Astrocyte (in vitro differentiated cells and primary cell): ENCODE measurements at regions not wholly inside any gene's neighbourhood (a gene's known extent, or its start where the extent isn't known, plus 50 kb on each side); places are given as distances from the start of the nearest gene placed in this dataset.

Experiments used
- DNase-seq: peaks from one replicate; pipeline ENCODE4 v3.0.0-alpha.2; 2010; ENCODE audit warnings: low read depth
- FAIRE-seq: peaks from 2 replicates; lab custom pipeline; 2011; peaks lifted over from hg19 to GRCh38; lab: Jason Lieb, UNC
- H2AFZ ChIP-seq: 2 replicates; pipeline ENCODE4 v1.6.0; 2012; ENCODE audit warnings: low read depth, low read length, inconsistent platforms
- H3K27ac ChIP-seq: 2 replicates; pipeline ENCODE4 v1.5.1; 2011; ENCODE audit warnings: low read depth, low read length, inconsistent platforms
- H3K27me3 ChIP-seq: 2 replicates; pipeline ENCODE4 v1.6.0; 2011; ENCODE audit warnings: low read length, inconsistent platforms; ENCODE audit not compliant: insufficient read depth
- H3K36me3 ChIP-seq: 2 replicates; pipeline ENCODE4 v1.5.1; 2011; ENCODE audit warnings: low read length, inconsistent platforms; ENCODE audit not compliant: insufficient read depth
- H3K4me1 ChIP-seq: 2 replicates; pipeline ENCODE4 v1.5.1; 2011; ENCODE audit warnings: low read length, inconsistent platforms; ENCODE audit not compliant: insufficient read depth
- H3K4me2 ChIP-seq: 2 replicates; pipeline ENCODE4 v1.6.0; 2012; ENCODE audit warnings: low read length, inconsistent platforms
- H3K4me3 ChIP-seq: 2 replicates; pipeline ENCODE4 v1.5.1; 2011; ENCODE audit warnings: low read depth, mild to moderate bottlenecking, low read length, inconsistent platforms; ENCODE audit not compliant: insufficient read depth
- H3K79me2 ChIP-seq: 2 replicates; pipeline ENCODE4 v1.6.0; 2012; ENCODE audit warnings: mild to moderate bottlenecking, low read length, inconsistent platforms; ENCODE audit not compliant: insufficient read depth
- H3K9ac ChIP-seq: 2 replicates; pipeline ENCODE4 v1.6.0; 2012; ENCODE audit warnings: mild to moderate bottlenecking, low read length, inconsistent platforms
- H3K9me3 ChIP-seq: 2 replicates; pipeline ENCODE4 v1.5.1; 2012; ENCODE audit warnings: low read depth, mild to moderate bottlenecking, low read length, inconsistent platforms; ENCODE audit not compliant: insufficient read depth
- H4K20me1 ChIP-seq: 2 replicates; pipeline ENCODE4 v1.6.0; 2012; ENCODE audit warnings: low read length, inconsistent platforms; ENCODE audit not compliant: insufficient read depth
- H3K27ac Mint-ChIP-seq: one replicate; pipeline ENCODE4 v1.8.0; 2021; ENCODE audit warnings: mild to moderate bottlenecking, mixed read lengths; ENCODE audit not compliant: unreplicated experiment
- H3K27me3 Mint-ChIP-seq: one replicate; pipeline ENCODE4 v1.8.0; 2021; ENCODE audit warnings: low read depth, mixed read lengths; ENCODE audit not compliant: unreplicated experiment
- H3K36me3 Mint-ChIP-seq: one replicate; pipeline ENCODE4 v1.8.0; 2021; ENCODE audit warnings: low read depth, mixed read lengths; ENCODE audit not compliant: unreplicated experiment
- H3K4me1 Mint-ChIP-seq: one replicate; pipeline ENCODE4 v1.8.0; 2021; ENCODE audit warnings: low read depth, mixed read lengths; ENCODE audit not compliant: unreplicated experiment
- H3K4me3 Mint-ChIP-seq: one replicate; pipeline ENCODE4 v1.8.0; 2021; ENCODE audit warnings: mild to moderate bottlenecking, moderate library complexity, mixed read lengths; ENCODE audit not compliant: unreplicated experiment
- H3K9me3 Mint-ChIP-seq: one replicate; pipeline ENCODE4 v1.8.0; 2021; ENCODE audit warnings: mild to moderate bottlenecking, mixed read lengths; ENCODE audit not compliant: unreplicated experiment
- EZH2 ChIP-seq: IDR thresholded peaks from 2 replicates; pipeline ENCODE4 v1.6.1; 2012; ENCODE audit warnings: mild to moderate bottlenecking, low read length, inconsistent platforms; ENCODE audit not compliant: insufficient read depth
- TF ChIP-seq, protein P1 (sequence below): IDR thresholded peaks from 2 replicates; pipeline ENCODE4 v1.5.1; 2011; ENCODE audit warnings: low read depth, mild to moderate bottlenecking, inconsistent platforms, low read length, moderate library complexity; ENCODE audit not compliant: insufficient read depth

DNA sequence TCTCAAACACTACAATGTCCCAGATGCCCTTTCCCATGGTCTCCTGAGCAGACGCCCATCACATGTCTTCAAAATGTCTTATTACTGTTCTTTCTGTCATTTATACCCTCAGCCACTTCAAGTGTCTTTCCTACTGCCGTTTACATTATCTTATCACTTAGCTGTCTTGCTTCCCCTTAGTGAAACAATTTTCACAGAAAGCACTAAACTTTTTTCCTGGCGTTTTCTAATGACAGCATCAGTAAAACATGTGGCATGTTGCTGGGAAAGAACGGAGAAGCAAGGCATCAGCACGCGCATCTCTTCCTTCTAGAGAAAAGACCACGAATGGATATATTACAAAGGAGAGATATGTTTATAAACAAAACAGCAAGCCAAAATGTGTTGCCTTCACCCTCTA lies 189.7 kb upstream of the SLIT2 start:
- H3K4me1 Mint-ChIP-seq: peaks cover 4% of the 10 kb centered on the region
- Histone ChIP-seq H3K4me3 (no peak overlapping the region), H4K20me1 (no peaks in the 10 kb centered on the region), H3K27ac (no peak overlapping the region), H3K9ac (no peak overlapping the region), H3K9me3 (no peaks in the 10 kb centered on the region), H2AFZ (no peak overlapping the region), H3K36me3 (no peaks in the 10 kb centered on the region), H3K4me1 (no peaks in the 10 kb centered on the region), H3K79me2 (no peaks in the 10 kb centered on the region), H3K4me2 (no peak overlapping the region), H3K27me3 (no peaks in the 10 kb centered on the region)
- H3K4me3 Mint-ChIP-seq: no peak overlapping the region
- H3K27me3 Mint-ChIP-seq: peaks cover 9% of the 10 kb centered on the region
- DNase-seq (no peak), FAIRE-seq (no peak)
- H3K36me3 Mint-ChIP-seq: no peaks in the 10 kb centered on the region
- H3K27ac Mint-ChIP-seq: no peak overlapping the region
- no peaks in the 10 kb centered on the region for H3K9me3 Mint-ChIP-seq
- no peak for TF ChIP-seq EZH2
- TF ChIP-seq, protein P1, sequence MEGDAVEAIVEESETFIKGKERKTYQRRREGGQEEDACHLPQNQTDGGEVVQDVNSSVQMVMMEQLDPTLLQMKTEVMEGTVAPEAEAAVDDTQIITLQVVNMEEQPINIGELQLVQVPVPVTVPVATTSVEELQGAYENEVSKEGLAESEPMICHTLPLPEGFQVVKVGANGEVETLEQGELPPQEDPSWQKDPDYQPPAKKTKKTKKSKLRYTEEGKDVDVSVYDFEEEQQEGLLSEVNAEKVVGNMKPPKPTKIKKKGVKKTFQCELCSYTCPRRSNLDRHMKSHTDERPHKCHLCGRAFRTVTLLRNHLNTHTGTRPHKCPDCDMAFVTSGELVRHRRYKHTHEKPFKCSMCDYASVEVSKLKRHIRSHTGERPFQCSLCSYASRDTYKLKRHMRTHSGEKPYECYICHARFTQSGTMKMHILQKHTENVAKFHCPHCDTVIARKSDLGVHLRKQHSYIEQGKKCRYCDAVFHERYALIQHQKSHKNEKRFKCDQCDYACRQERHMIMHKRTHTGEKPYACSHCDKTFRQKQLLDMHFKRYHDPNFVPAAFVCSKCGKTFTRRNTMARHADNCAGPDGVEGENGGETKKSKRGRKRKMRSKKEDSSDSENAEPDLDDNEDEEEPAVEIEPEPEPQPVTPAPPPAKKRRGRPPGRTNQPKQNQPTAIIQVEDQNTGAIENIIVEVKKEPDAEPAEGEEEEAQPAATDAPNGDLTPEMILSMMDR: no peak

DNA sequence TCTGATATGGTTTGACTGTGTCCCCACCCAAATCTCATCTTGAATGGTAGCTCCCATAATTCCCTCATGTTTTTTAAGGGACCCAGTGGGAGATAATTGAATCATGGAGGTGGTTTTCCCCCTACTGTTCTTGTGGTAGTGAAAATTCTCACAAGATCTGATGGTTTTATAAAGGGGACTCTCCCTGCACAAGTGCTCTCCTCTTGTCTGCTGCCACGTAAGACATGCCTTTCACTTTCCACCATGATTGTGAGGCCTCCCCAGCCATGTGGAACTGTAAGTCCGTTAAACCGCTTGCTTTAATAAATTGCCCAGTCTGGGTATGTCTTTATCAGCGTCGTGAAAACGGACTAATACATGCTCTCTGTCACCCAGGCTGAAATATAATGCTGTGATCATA lies 200.9 kb upstream of the SLIT2 start:
- H3K4me3 Mint-ChIP-seq: no peak overlapping the region
- Histone ChIP-seq H3K79me2 (no peaks in the 10 kb centered on the region), H4K20me1 (no peaks in the 10 kb centered on the region), H3K4me2 (no peak overlapping the region), H3K4me1 (no peaks in the 10 kb centered on the region), H3K36me3 (no peaks in the 10 kb centered on the region), H3K4me3 (no peak overlapping the region), H3K9ac (no peak overlapping the region), H3K27ac (no peak overlapping the region), H3K9me3 (no peaks in the 10 kb centered on the region), H3K27me3 (no peaks in the 10 kb centered on the region), H2AFZ (no peak overlapping the region)
- DNase-seq (no peak), FAIRE-seq (no peak)
- TF ChIP-seq EZH2: no peak
- TF ChIP-seq, protein P1: no peak
- no peaks in the 10 kb centered on the region for H3K36me3 Mint-ChIP-seq
- peaks cover 3% of the 10 kb centered on the region for H3K4me1 Mint-ChIP-seq
- H3K9me3 Mint-ChIP-seq: peaks cover 2% of the 10 kb centered on the region
- H3K27ac Mint-ChIP-seq: no peak overlapping the region
- no peaks in the 10 kb centered on the region for H3K27me3 Mint-ChIP-seq

DNA sequence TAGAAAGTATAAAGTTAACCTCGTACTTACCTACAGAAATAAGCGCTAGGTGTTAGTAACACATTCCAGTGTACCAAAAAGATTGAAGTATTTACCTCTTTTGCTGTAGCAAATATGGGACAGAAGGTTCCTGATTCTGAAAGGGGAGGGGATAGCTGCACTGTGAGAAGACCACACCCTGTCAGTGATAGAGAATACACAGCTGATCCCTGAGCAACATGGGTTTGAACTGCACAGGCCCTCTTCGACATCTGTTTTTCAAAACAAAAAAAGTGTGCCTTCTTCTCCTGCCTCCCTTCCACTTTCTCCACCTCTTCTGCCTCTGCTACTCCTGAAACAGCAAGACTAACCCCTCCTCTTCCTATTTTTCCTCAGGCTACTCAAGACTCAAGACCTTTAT lies 201.8 kb upstream of the SLIT2 start:
- FAIRE-seq: no peak
- no peak overlapping the region for H2AFZ ChIP-seq

More for the DNA sequence above, 201.8 kb upstream of the SLIT2 start:
- no peak overlapping the region for H3K27ac Mint-ChIP-seq
- H3K27me3 ChIP-seq: no peaks in the 10 kb centered on the region
- H4K20me1 ChIP-seq: no peaks in the 10 kb centered on the region
- H3K4me3 Mint-ChIP-seq: no peak overlapping the region
- no peak for DNase-seq
- H3K9me3 Mint-ChIP-seq: peaks cover 1% of the 10 kb centered on the region
- no peak for TF ChIP-seq EZH2
- TF ChIP-seq, protein P1: no peak
- H3K79me2 ChIP-seq: no peaks in the 10 kb centered on the region
- no peaks in the 10 kb centered on the region for H3K9me3 ChIP-seq
- no peak overlapping the region for H3K9ac ChIP-seq
- H3K27me3 Mint-ChIP-seq: no peaks in the 10 kb centered on the region
- H3K4me3 ChIP-seq: no peak overlapping the region
- no peak overlapping the region for H3K27ac ChIP-seq
- no peak overlapping the region for H3K4me2 ChIP-seq
- H3K4me1 ChIP-seq: no peaks in the 10 kb centered on the region
- H3K36me3 Mint-ChIP-seq: no peaks in the 10 kb centered on the region
- peaks cover 3% of the 10 kb centered on the region for H3K4me1 Mint-ChIP-seq
- H3K36me3 ChIP-seq: no peaks in the 10 kb centered on the region
